ENCODE measurements at regions not wholly inside any gene's neighbourhood (a gene's known extent, or its start where the extent isn't known, plus 50 kb on each side); places are given as distances from the start of the nearest gene placed in this dataset.

GRCh38 chr2:155653176-155653575, 679.3 kb downstream of the NR4A2 start:
- TF ChIP-seq, protein P1, sequence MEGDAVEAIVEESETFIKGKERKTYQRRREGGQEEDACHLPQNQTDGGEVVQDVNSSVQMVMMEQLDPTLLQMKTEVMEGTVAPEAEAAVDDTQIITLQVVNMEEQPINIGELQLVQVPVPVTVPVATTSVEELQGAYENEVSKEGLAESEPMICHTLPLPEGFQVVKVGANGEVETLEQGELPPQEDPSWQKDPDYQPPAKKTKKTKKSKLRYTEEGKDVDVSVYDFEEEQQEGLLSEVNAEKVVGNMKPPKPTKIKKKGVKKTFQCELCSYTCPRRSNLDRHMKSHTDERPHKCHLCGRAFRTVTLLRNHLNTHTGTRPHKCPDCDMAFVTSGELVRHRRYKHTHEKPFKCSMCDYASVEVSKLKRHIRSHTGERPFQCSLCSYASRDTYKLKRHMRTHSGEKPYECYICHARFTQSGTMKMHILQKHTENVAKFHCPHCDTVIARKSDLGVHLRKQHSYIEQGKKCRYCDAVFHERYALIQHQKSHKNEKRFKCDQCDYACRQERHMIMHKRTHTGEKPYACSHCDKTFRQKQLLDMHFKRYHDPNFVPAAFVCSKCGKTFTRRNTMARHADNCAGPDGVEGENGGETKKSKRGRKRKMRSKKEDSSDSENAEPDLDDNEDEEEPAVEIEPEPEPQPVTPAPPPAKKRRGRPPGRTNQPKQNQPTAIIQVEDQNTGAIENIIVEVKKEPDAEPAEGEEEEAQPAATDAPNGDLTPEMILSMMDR (IDR thresholded peaks at IDR 0.05): no peak
- TF ChIP-seq, protein P2, sequence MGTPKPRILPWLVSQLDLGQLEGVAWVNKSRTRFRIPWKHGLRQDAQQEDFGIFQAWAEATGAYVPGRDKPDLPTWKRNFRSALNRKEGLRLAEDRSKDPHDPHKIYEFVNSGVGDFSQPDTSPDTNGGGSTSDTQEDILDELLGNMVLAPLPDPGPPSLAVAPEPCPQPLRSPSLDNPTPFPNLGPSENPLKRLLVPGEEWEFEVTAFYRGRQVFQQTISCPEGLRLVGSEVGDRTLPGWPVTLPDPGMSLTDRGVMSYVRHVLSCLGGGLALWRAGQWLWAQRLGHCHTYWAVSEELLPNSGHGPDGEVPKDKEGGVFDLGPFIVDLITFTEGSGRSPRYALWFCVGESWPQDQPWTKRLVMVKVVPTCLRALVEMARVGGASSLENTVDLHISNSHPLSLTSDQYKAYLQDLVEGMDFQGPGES (IDR thresholded peaks at IDR 0.05; ENCODE audit: low read depth, low read length): no peak
